H9 (cell line): ENCODE measurements at regions not wholly inside any gene's neighbourhood (a gene's known extent, or its start where the extent isn't known, plus 50 kb on each side); places are given as distances from the start of the nearest gene placed in this dataset.

ENCODE experiments used
- DNase-seq: peaks from one replicate; pipeline ENCODE4 v3.0.0-alpha.2; 2017
- H2AFZ ChIP-seq: one replicate; pipeline ENCODE4 v1.6.1; 2013; ENCODE audit warnings: mild to moderate bottlenecking, low read length, control low read depth, moderate library complexity
- H2AK5ac ChIP-seq: 2 replicates; pipeline ENCODE4 v1.6.1; 2013; ENCODE audit warnings: low read length, control low read depth, mixed read lengths; ENCODE audit not compliant: insufficient read length
- H2BK120ac ChIP-seq: one replicate; pipeline ENCODE4 v1.6.1; 2013; ENCODE audit warnings: low read depth, mild to moderate bottlenecking, low read length, control low read depth, inconsistent platforms; ENCODE audit not compliant: poor library complexity, severe bottlenecking
- H2BK12ac ChIP-seq: 2 replicates; pipeline ENCODE4 v1.6.1; 2013; ENCODE audit warnings: low read length, control low read depth, mixed read lengths, low read depth; ENCODE audit not compliant: insufficient read length
- H2BK15ac ChIP-seq: 2 replicates; pipeline ENCODE4 v1.6.1; 2013; ENCODE audit warnings: low read depth, low read length, control low read depth
- H2BK20ac ChIP-seq: one replicate; pipeline ENCODE4 v1.6.1; 2013; ENCODE audit warnings: low read depth, mild to moderate bottlenecking, low read length, control low read depth, inconsistent platforms; ENCODE audit not compliant: poor library complexity, severe bottlenecking
- H2BK5ac ChIP-seq: 2 replicates; pipeline ENCODE4 v1.6.1; 2013; ENCODE audit warnings: low read length, control low read depth, mixed read lengths; ENCODE audit not compliant: insufficient read length
- H3K14ac ChIP-seq: 2 replicates; pipeline ENCODE4 v1.6.1; 2013; ENCODE audit warnings: low read length, control low read depth; ENCODE audit not compliant: insufficient read depth
- H3K18ac ChIP-seq: 2 replicates; pipeline ENCODE4 v1.6.1; 2013; ENCODE audit warnings: low read depth, mild to moderate bottlenecking, mixed read lengths, low read length, control low read depth; ENCODE audit not compliant: insufficient read length
- H3K23ac ChIP-seq: 2 replicates; pipeline ENCODE4 v1.6.1; 2013; ENCODE audit warnings: low read length, control low read depth, mixed read lengths, low read depth; ENCODE audit not compliant: insufficient read length
- H3K23me2 ChIP-seq: 2 replicates; pipeline ENCODE4 v1.6.1; 2013; ENCODE audit warnings: low read depth, mild to moderate bottlenecking, mixed read lengths, low read length, control low read depth; ENCODE audit not compliant: insufficient read length, poor library complexity, severe bottlenecking
- H3K27ac ChIP-seq: 2 replicates; pipeline ENCODE4 v1.5.1; 2013; ENCODE audit warnings: low read length, control low read depth, mixed read lengths, low read depth; ENCODE audit not compliant: insufficient read length
- H3K27me3 ChIP-seq: 2 replicates; pipeline ENCODE4 v1.6.1; 2013; ENCODE audit warnings: low read length, control low read depth, inconsistent platforms; ENCODE audit not compliant: insufficient read depth
- H3K4ac ChIP-seq: 2 replicates; pipeline ENCODE4 v1.6.1; 2013; ENCODE audit warnings: low read depth, mild to moderate bottlenecking, control low read depth, inconsistent platforms, low read length, moderate library complexity
- H3K4me1 ChIP-seq: 2 replicates; pipeline ENCODE4 v1.6.1; 2013; ENCODE audit warnings: low read length, control low read depth, inconsistent platforms; ENCODE audit not compliant: insufficient read depth
- H3K4me2 ChIP-seq: 2 replicates; pipeline ENCODE4 v1.6.1; 2013; ENCODE audit warnings: low read length, control low read depth, mixed read lengths; ENCODE audit not compliant: insufficient read length, insufficient read depth
- H3K56ac ChIP-seq: 2 replicates; pipeline ENCODE4 v1.6.1; 2013; ENCODE audit warnings: low read depth, mild to moderate bottlenecking, mixed read lengths, low read length, control low read depth; ENCODE audit not compliant: insufficient read length
- H3K79me1 ChIP-seq: 2 replicates; pipeline ENCODE4 v1.6.1; 2013; ENCODE audit warnings: low read depth, mild to moderate bottlenecking, moderate library complexity, low read length, control low read depth, inconsistent platforms; ENCODE audit not compliant: insufficient read depth, poor library complexity, severe bottlenecking
- H3K79me2 ChIP-seq: 2 replicates; pipeline ENCODE4 v1.6.1; 2013; ENCODE audit warnings: low read length, control low read depth, inconsistent platforms; ENCODE audit not compliant: insufficient read depth
- H3K9ac ChIP-seq: 2 replicates; pipeline ENCODE4 v1.6.1; 2013; ENCODE audit warnings: low read length, control low read depth, mixed read lengths; ENCODE audit not compliant: insufficient read length; ENCODE audit errors: extremely low read depth
- H3K9me3 ChIP-seq: one replicate; pipeline ENCODE4 v1.6.1; 2013; ENCODE audit warnings: low read depth, low read length, inconsistent platforms; ENCODE audit not compliant: control insufficient read depth
- H3T11ph ChIP-seq: one replicate; pipeline ENCODE4 v1.6.1; 2013; ENCODE audit warnings: mild to moderate bottlenecking, low read length, control low read depth, inconsistent platforms
- H4K20me1 ChIP-seq: one replicate; pipeline ENCODE4 v1.6.1; 2013; ENCODE audit not compliant: control insufficient read depth, insufficient read length, insufficient read depth
- H4K5ac ChIP-seq: 2 replicates; pipeline ENCODE4 v1.6.1; 2013; ENCODE audit warnings: low read depth, mild to moderate bottlenecking, mixed read lengths, low read length, control low read depth; ENCODE audit not compliant: insufficient read length
- H4K8ac ChIP-seq: replicated peaks from 2 replicates; pipeline ENCODE4 v1.6.1; 2013; ENCODE audit warnings: low read length, control low read depth, mixed read lengths, low read depth; ENCODE audit not compliant: insufficient read length
- H4K91ac ChIP-seq: 2 replicates; pipeline ENCODE4 v1.6.1; 2013; ENCODE audit warnings: low read depth, mild to moderate bottlenecking, moderate library complexity, mixed read lengths, low read length, control low read depth; ENCODE audit not compliant: insufficient read length
- H3K27ac Mint-ChIP-seq, 3 experiments: 2 replicates in 2 of 3; 3 replicates in 1 of 3; pipeline ENCODE4 v1.8.0; 2020 to 2021; ENCODE audit warnings: mixed read lengths in 3 of 3, mild to moderate bottlenecking in 1 of 3, moderate library complexity in 1 of 3
- H3K27me3 Mint-ChIP-seq: 2 replicates; pipeline ENCODE4 v1.8.0; 2021; ENCODE audit warnings: low read depth, mild to moderate bottlenecking, moderate library complexity, mixed read lengths
- H3K36me3 Mint-ChIP-seq, 3 experiments: 2 replicates in 2 of 3; 3 replicates in 1 of 3; pipeline ENCODE4 v1.8.0; 2020 to 2021; ENCODE audit warnings: low read depth in 3 of 3, mixed read lengths in 3 of 3; ENCODE audit not compliant: insufficient read depth in 1 of 3
- H3K4me1 Mint-ChIP-seq, 2 experiments: 2 replicates each; pipeline ENCODE4 v1.8.0; 2020; ENCODE audit warnings: mixed read lengths in 2 of 2
- H3K4me3 Mint-ChIP-seq, 2 experiments: 2 replicates in 1 of 2; 3 replicates in 1 of 2; pipeline ENCODE4 v1.8.0; 2020 to 2021; ENCODE audit warnings: mild to moderate bottlenecking in 2 of 2, mixed read lengths in 2 of 2, moderate library complexity in 1 of 2
- H3K9me3 Mint-ChIP-seq, 2 experiments: 2 replicates in 1 of 2; 3 replicates in 1 of 2; pipeline ENCODE4 v1.8.0; 2020; ENCODE audit warnings: mild to moderate bottlenecking in 2 of 2, mixed read lengths in 2 of 2, moderate library complexity in 1 of 2
- WGBS: extraction: QIAGEN DNeasy Blood & Tissue Kit; methylation state at CpG from one replicate; pipeline ENCODE4 v1.1.7; 2013; ENCODE audit warnings: missing lambda C conversion rate, low lambda C conversion rate, mixed read lengths; ENCODE audit not compliant: insufficient read length; ENCODE audit errors: extremely low coverage; 5-methylcytosine and 5-hydroxymethylcytosine counted together
- TF ChIP-seq, protein P1 (sequence below): fragments of 200-600 bp; sonication (generic); conservative IDR thresholded peaks from 3 replicates; pipeline ENCODE4 v1.8.0; 2021; ENCODE audit warnings: antibody characterized with exemption, mild to moderate bottlenecking

DNA sequence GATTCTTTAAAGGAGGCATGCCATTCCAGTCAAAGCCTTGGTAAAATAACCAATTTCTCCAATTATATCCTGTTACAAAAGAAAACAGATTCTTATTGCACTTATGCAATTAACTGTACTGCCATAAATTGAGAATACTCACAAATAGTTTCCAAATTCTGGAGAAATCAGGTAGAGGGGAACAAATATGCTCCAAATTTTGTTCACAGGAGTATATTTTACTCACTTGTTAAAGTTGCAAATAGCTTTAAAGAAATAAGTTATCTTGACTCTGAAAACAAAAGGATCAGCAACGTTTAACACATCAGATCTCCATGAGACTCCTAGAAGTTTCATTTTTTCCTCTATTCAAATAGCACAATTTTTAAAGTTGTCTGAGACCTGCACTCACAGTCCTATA, 712.1 kb upstream of the ARRDC4 start:
- no peak overlapping the region for H3K18ac ChIP-seq
- H3K23ac ChIP-seq, result no peak overlapping the region
- no peak overlapping the region for H4K91ac ChIP-seq
- H3K23me2 ChIP-seq, result no peaks in the 10 kb centered on the region
- H3T11ph ChIP-seq, result no peak overlapping the region
- no peak for DNase-seq
- WGBS, result no CpG with 5 or more reads among the region's 1 CpG
- no peak overlapping the region for H3K14ac ChIP-seq
- H3K27ac ChIP-seq, result no peak overlapping the region
- no peak overlapping the region for H2BK15ac ChIP-seq
- TF ChIP-seq, protein P1, sequence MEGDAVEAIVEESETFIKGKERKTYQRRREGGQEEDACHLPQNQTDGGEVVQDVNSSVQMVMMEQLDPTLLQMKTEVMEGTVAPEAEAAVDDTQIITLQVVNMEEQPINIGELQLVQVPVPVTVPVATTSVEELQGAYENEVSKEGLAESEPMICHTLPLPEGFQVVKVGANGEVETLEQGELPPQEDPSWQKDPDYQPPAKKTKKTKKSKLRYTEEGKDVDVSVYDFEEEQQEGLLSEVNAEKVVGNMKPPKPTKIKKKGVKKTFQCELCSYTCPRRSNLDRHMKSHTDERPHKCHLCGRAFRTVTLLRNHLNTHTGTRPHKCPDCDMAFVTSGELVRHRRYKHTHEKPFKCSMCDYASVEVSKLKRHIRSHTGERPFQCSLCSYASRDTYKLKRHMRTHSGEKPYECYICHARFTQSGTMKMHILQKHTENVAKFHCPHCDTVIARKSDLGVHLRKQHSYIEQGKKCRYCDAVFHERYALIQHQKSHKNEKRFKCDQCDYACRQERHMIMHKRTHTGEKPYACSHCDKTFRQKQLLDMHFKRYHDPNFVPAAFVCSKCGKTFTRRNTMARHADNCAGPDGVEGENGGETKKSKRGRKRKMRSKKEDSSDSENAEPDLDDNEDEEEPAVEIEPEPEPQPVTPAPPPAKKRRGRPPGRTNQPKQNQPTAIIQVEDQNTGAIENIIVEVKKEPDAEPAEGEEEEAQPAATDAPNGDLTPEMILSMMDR, result no peak
- no peak overlapping the region for H3K27ac Mint-ChIP-seq
- H4K20me1 ChIP-seq, result no peaks in the 10 kb centered on the region
- no peak overlapping the region for H2AFZ ChIP-seq
- H3K4me3 Mint-ChIP-seq, result no peak overlapping the region
- no peaks in the 10 kb centered on the region for H3K79me1 ChIP-seq
- H3K4me1 ChIP-seq, result no peaks in the 10 kb centered on the region
- no peaks in the 10 kb centered on the region for H3K79me2 ChIP-seq
- H3K4ac ChIP-seq, result no peak overlapping the region
- H3K9me3 ChIP-seq, result no peaks in the 10 kb centered on the region
- H3K36me3 Mint-ChIP-seq, result peaks cover 0 to 7% (median 2%) of the 10 kb centered on the region in 3 experiments; a peak in 3 of 7 replicates
- H3K27me3 ChIP-seq, result no peaks in the 10 kb centered on the region
- H3K4me2 ChIP-seq, result no peak overlapping the region
- no peak overlapping the region for H4K8ac ChIP-seq
- no peaks in the 10 kb centered on the region for H3K27me3 Mint-ChIP-seq
- H2BK12ac ChIP-seq, result no peak overlapping the region
- peaks cover 13 to 15% of the 10 kb centered on the region in 2 experiments for H3K9me3 Mint-ChIP-seq
- no peak overlapping the region for H3K56ac ChIP-seq
- no peak overlapping the region for H2AK5ac ChIP-seq
- no peak overlapping the region for H4K5ac ChIP-seq
- no peak overlapping the region for H2BK120ac ChIP-seq
- no peaks in the 10 kb centered on the region for H3K4me1 Mint-ChIP-seq
- H3K9ac ChIP-seq, result no peak overlapping the region
- H2BK5ac ChIP-seq, result no peak overlapping the region
- no peak overlapping the region for H2BK20ac ChIP-seq
